Endothelial cell of umbilical vein (primary cell): ENCODE measurements at regions not wholly inside any gene's neighbourhood (a gene's known extent, or its start where the extent isn't known, plus 50 kb on each side); places are given as distances from the start of the nearest gene placed in this dataset.

Experiments used
- BruUV-seq: library from RNA; stranded (reverse); fragments of 400-500 nt; replicated peaks from 2 replicates; lab custom pipeline; 2021; lab: Mats Ljungman, UMichigan
- CTCF ChIA-PET: fragments of 300-600, 350-600 bp; sonication (Branson Sonifier 250); formaldehyde crosslinking; loops from one replicate; lab custom pipeline; 2021; ENCODE audit warnings: antibody characterized with exemption, inconsistent platforms; lab: Charles Lee
- POLR2A ChIA-PET: fragments of 300-600, 350-600 bp; sonication (Branson Sonifier 250); formaldehyde crosslinking; loops from one replicate; lab custom pipeline; 2021; ENCODE audit warnings: antibody characterized with exemption, inconsistent platforms; lab: Charles Lee
- DNase-seq: peaks from one replicate; pipeline ENCODE4 v3.0.0-alpha.2; 2011; ENCODE audit warnings: low read depth, low spot score
- FAIRE-seq: peaks from 2 replicates; lab custom pipeline; 2011; peaks lifted over from hg19 to GRCh38; lab: Jason Lieb, UNC
- H2AFZ ChIP-seq: 2 replicates; pipeline ENCODE4 v1.6.0; 2012; ENCODE audit warnings: low read depth, low read length, control low read depth, inconsistent platforms
- H3K27ac ChIP-seq: 2 replicates; pipeline ENCODE4 v1.5.1; 2011; ENCODE audit warnings: low read depth, mild to moderate bottlenecking, control low read depth, low read length, moderate library complexity; ENCODE audit not compliant: insufficient read depth
- H3K27me3 ChIP-seq, 2 experiments: 2 replicates each; pipeline versions ENCODE4 v1.6.0 to v1.6.1; 2011; ENCODE audit warnings: low read length in 2 of 2, mixed read lengths in 1 of 2; ENCODE audit not compliant: control insufficient read depth in 2 of 2, insufficient read depth in 2 of 2
- H3K36me3 ChIP-seq, 2 experiments: 2 replicates in 1 of 2; 3 replicates in 1 of 2; pipeline ENCODE4 v1.5.1; 2011; ENCODE audit warnings: low read length in 2 of 2, mild to moderate bottlenecking in 1 of 2, moderate library complexity in 1 of 2; ENCODE audit not compliant: control insufficient read depth in 2 of 2, insufficient read depth in 2 of 2; ENCODE audit errors: extremely low read depth in 1 of 2
- H3K4me1 ChIP-seq: 3 replicates; pipeline ENCODE4 v1.5.1; 2011; ENCODE audit warnings: mild to moderate bottlenecking, low read length; ENCODE audit not compliant: control insufficient read depth, insufficient read depth; ENCODE audit errors: extremely low read depth
- H3K4me2 ChIP-seq: 2 replicates; pipeline ENCODE4 v1.6.1; 2011; ENCODE audit warnings: low read length, control low read depth, mixed read lengths; ENCODE audit not compliant: insufficient read depth
- H3K4me3 ChIP-seq, 3 experiments: fragments of 200-600 bp in 1 of 3; sonication (generic), shearing (Covaris generic) in 1 of 3; replicated peaks in 1 of 3; 2 replicates each; pipeline ENCODE4 v1.5.1; 2011 to 2016; ENCODE audit warnings: control low read depth in 3 of 3, low read length in 3 of 3, mild to moderate bottlenecking in 2 of 3, inconsistent platforms in 1 of 3, low read depth in 1 of 3, moderate library complexity in 1 of 3; ENCODE audit not compliant: insufficient read depth in 1 of 3
- H3K79me2 ChIP-seq: 2 replicates; pipeline ENCODE4 v1.6.0; 2012; ENCODE audit warnings: low read length, inconsistent platforms; ENCODE audit not compliant: control insufficient read depth, insufficient read depth
- H3K9ac ChIP-seq: replicated peaks from 2 replicates; pipeline ENCODE3; 2011; ENCODE audit warnings: low read length, control low read depth; ENCODE audit not compliant: insufficient read depth; ENCODE audit errors: extremely low read depth
- H3K9me1 ChIP-seq: replicated peaks from 3 replicates; pipeline ENCODE4 v1.6.0; 2011; ENCODE audit warnings: mild to moderate bottlenecking, low read length; ENCODE audit not compliant: control insufficient read depth, insufficient read depth; ENCODE audit errors: extremely low read depth
- H3K9me3 ChIP-seq: replicated peaks from 2 replicates; pipeline ENCODE4 v1.5.1; 2012; ENCODE audit warnings: low read length, inconsistent platforms; ENCODE audit not compliant: control insufficient read depth, insufficient read depth
- H4K20me1 ChIP-seq: replicated peaks from 2 replicates; pipeline ENCODE3; 2011; ENCODE audit warnings: mild to moderate bottlenecking, low read length; ENCODE audit not compliant: control insufficient read depth, insufficient read depth; ENCODE audit errors: extremely low read depth
- CTCF ChIP-seq, 2 donors: IDR thresholded peaks; 1 replicate in 1 of 2; 2 replicates in 1 of 2; pipeline ENCODE4 v1.5.1; 2011; ENCODE audit warnings: low read length in 2 of 2, mild to moderate bottlenecking in 2 of 2, moderate library complexity in 2 of 2, control low read depth in 1 of 2, inconsistent platforms in 1 of 2, low read depth in 1 of 2; ENCODE audit not compliant: insufficient read depth in 1 of 2; ENCODE audit errors: extremely low read depth in 1 of 2
- EZH2 ChIP-seq: IDR thresholded peaks from 2 replicates; pipeline ENCODE4 v1.6.1; 2012; ENCODE audit warnings: borderline replicate concordance, low read depth, mild to moderate bottlenecking, moderate library complexity, low read length, inconsistent platforms; ENCODE audit not compliant: severe bottlenecking
- FOS ChIP-seq: IDR thresholded peaks from 2 replicates; pipeline ENCODE4 v1.6.1; 2011; ENCODE audit warnings: mild to moderate bottlenecking, low read length, moderate library complexity, borderline replicate concordance; ENCODE audit not compliant: insufficient read depth
- GATA2 ChIP-seq: IDR thresholded peaks from 2 replicates; pipeline ENCODE4 v1.7.0; 2011; ENCODE audit warnings: low read depth, mild to moderate bottlenecking, moderate library complexity, mixed read lengths, low read length; ENCODE audit not compliant: insufficient read length, insufficient read depth
- JUN ChIP-seq: IDR thresholded peaks from 2 replicates; pipeline ENCODE4 v1.6.1; 2011; ENCODE audit warnings: borderline replicate concordance, low read depth; ENCODE audit not compliant: insufficient read length, insufficient read depth
- MYC ChIP-seq: IDR thresholded peaks from one replicate; pipeline ENCODE4 v1.6.1; 2011; ENCODE audit warnings: mild to moderate bottlenecking, low read depth, low read length
- POLR2A ChIP-seq: IDR thresholded peaks from 2 replicates; pipeline ENCODE4 v1.6.1; 2012; ENCODE audit warnings: low read depth, mild to moderate bottlenecking, control low read depth, low read length
- POLR2AphosphoS5 ChIP-seq: IDR thresholded peaks from 2 replicates; pipeline ENCODE4 v1.6.1; 2012; ENCODE audit warnings: low read depth, mild to moderate bottlenecking, control low read depth, low read length, moderate library complexity; ENCODE audit not compliant: insufficient read depth
- dilution Hi-C: fragments of 300-500 bp; cut with MboI; formaldehyde crosslinking; loops from one replicate; pipeline ENCODE4 v1.15.0; 2019; ENCODE audit warnings: low sequenced_read_pairs; ENCODE audit not compliant: extremely low pct_ligation_motif_present
- intact Hi-C: fragments of 100-400 bp; cut with micrococcal nuclease; formaldehyde crosslinking; loops from one replicate; pipeline ENCODE4 v1.10.0; 2022
- TF ChIP-seq, protein P1 (sequence below): IDR thresholded peaks from 2 replicates; pipeline ENCODE4 v1.6.1; 2011; ENCODE audit not compliant: insufficient read depth, insufficient read length

GRCh38 chr11:22510010-22510409 lies 115.6 kb downstream of the FANCF start:
- no peak overlapping the region for H3K27ac ChIP-seq
- H2AFZ ChIP-seq = no peak overlapping the region
- intact Hi-C loops (no loop called here), dilution Hi-C loops (no loop called here)
- H4K20me1 ChIP-seq = no peaks in the 10 kb centered on the region
- ChIA-PET CTCF (no interaction called here), POLR2A (no interaction called here)
- FAIRE-seq (no peak), DNase-seq (no peak)
- H3K9me3 ChIP-seq = no peaks in the 10 kb centered on the region
- no peak for TF ChIP-seq POLR2A
- TF ChIP-seq JUN = no peak
- no peak for TF ChIP-seq MYC
- TF ChIP-seq POLR2AphosphoS5 = no peak
- no peak for TF ChIP-seq FOS
- H3K27me3 ChIP-seq = no peaks in the 10 kb centered on the region
- no peak overlapping the region for H3K4me3 ChIP-seq
- no peaks in the 10 kb centered on the region for H3K79me2 ChIP-seq
- H3K4me2 ChIP-seq = no peak overlapping the region
- no peaks in the 10 kb centered on the region for H3K4me1 ChIP-seq
- H3K9ac ChIP-seq = no peak overlapping the region
- H3K9me1 ChIP-seq = no peaks in the 10 kb centered on the region
- no peaks in the 10 kb centered on the region for H3K36me3 ChIP-seq
- no TSS peak for BruUV-seq

DNA sequence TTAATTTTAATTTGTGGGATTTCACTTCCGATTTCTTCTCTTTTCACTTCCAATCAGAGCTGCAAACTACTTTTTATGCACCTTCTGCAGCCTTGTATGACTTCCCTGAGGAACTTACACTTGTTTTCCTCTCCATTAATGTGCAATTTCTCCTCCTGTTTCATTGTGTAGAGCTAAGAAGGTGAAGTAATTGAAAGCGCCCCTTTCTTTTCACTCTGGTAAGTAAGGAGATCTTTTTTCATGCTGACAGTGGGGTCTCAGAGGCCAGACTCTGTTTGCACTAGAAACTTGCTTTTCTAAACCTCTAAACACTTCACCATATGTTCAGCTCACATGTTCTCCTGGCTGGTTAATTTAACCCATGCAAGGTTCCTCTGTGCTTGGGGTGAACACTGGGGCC lies 117.0 kb downstream of the FANCF start:
- FAIRE-seq (no peak), DNase-seq (no peak)
- H3K4me2 ChIP-seq = no peak overlapping the region
- no peak overlapping the region for H3K27ac ChIP-seq
- H2AFZ ChIP-seq = no peak overlapping the region
- H3K9ac ChIP-seq = no peak overlapping the region
- ChIA-PET POLR2A (no interaction called here), CTCF (no interaction called here)
- H3K9me1 ChIP-seq = no peaks in the 10 kb centered on the region
- no peak overlapping the region for H3K4me3 ChIP-seq
- no peaks in the 10 kb centered on the region for H3K36me3 ChIP-seq
- dilution Hi-C loops (no loop called here), intact Hi-C loops (no loop called here)
- no peaks in the 10 kb centered on the region for H3K4me1 ChIP-seq
- no peaks in the 10 kb centered on the region for H3K27me3 ChIP-seq
- H3K9me3 ChIP-seq = no peaks in the 10 kb centered on the region
- no TSS peak for BruUV-seq
- TF ChIP-seq, protein P1, sequence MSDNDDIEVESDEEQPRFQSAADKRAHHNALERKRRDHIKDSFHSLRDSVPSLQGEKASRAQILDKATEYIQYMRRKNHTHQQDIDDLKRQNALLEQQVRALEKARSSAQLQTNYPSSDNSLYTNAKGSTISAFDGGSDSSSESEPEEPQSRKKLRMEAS = no peak
- TF ChIP-seq FOS (no peak), MYC (no peak), JUN (no peak), EZH2 (no peak), GATA2 (no peak), CTCF (IDR thresholded peaks at IDR 0.05; ENCODE audit: extremely low read depth in 1 of 2, insufficient read depth in 1 of 2, low read depth in 1 of 2, low read length in 2 of 2) (no peak), POLR2AphosphoS5 (no peak), POLR2A (no peak)
- no peaks in the 10 kb centered on the region for H4K20me1 ChIP-seq
- H3K79me2 ChIP-seq = no peaks in the 10 kb centered on the region
